IPS-18a (cell line): ENCODE measurements at regions not wholly inside any gene's neighbourhood (a gene's known extent, or its start where the extent isn't known, plus 50 kb on each side); places are given as distances from the start of the nearest gene placed in this dataset.
A peak's percentile ranks its signal among the peaks of the same experiment; 100 is the strongest.
"Not testable (repeated sequence)": the region's sequence is repeated elsewhere in the genome, so short reads cannot be mapped to it uniquely, and the experiment has no call there.

Experiments
- H3K27ac ChIP-seq: one replicate; pipeline ENCODE4 v1.5.1; 2013; ENCODE audit warnings: low read length
- H3K27me3 ChIP-seq: one replicate; pipeline ENCODE4 v1.6.1; 2013; ENCODE audit warnings: mild to moderate bottlenecking, low read length; ENCODE audit not compliant: control insufficient read depth, insufficient read depth
- H3K36me3 ChIP-seq: one replicate; pipeline ENCODE4 v1.6.1; 2013; ENCODE audit warnings: low read depth, low read length; ENCODE audit not compliant: control insufficient read depth
- H3K4me1 ChIP-seq: one replicate; pipeline ENCODE4 v1.6.1; 2013; ENCODE audit warnings: low read depth, low read length; ENCODE audit not compliant: control insufficient read depth
- H3K4me3 ChIP-seq: one replicate; pipeline ENCODE4 v1.5.1; 2013; ENCODE audit warnings: low read length
- H3K9ac ChIP-seq: one replicate; pipeline ENCODE4 v1.6.1; 2013; ENCODE audit warnings: mild to moderate bottlenecking, low read length, moderate library complexity
- H3K9me3 ChIP-seq: one replicate; pipeline ENCODE4 v1.6.1; 2013; ENCODE audit warnings: low read depth, low read length; ENCODE audit not compliant: control insufficient read depth

- Histone ChIP-seq H3K4me1 (peaks cover 63% of the 10 kb centered on the region), H3K9ac (no peak overlapping the region), H3K27ac (no peak overlapping the region), H3K36me3 (no peaks in the 10 kb centered on the region), H3K27me3 (no peaks in the 10 kb centered on the region), H3K9me3 (no peaks in the 10 kb centered on the region), H3K4me3 (no peak overlapping the region)
Measured at GRCh38 chr3:78343221-78343620, 1303.3 kb downstream of the ROBO2 start.

- H3K9me3 ChIP-seq, H3K9ac ChIP-seq, H3K4me3 ChIP-seq, H3K36me3 ChIP-seq, H3K27ac ChIP-seq, H3K27me3 ChIP-seq: not testable (repeated sequence)
- H3K4me1 ChIP-seq = peaks cover 56% of the 10 kb centered on the region
Measured at GRCh38 chr3:78344267-78344666, 1304.4 kb downstream of the ROBO2 start.

GRCh38 chr3:78344918-78345317 is 1305.0 kb downstream of the ROBO2 start:
- H3K27me3 ChIP-seq = no peaks in the 10 kb centered on the region
- H3K27ac ChIP-seq = peak overlapping the region; percentile 73

GRCh38 chr3:78347176-78347575 is 1307.3 kb downstream of the ROBO2 start:
- no peaks in the 10 kb centered on the region for H3K36me3 ChIP-seq
- no peaks in the 10 kb centered on the region for H3K27me3 ChIP-seq
- peaks cover 53% of the 10 kb centered on the region for H3K4me1 ChIP-seq
- H3K9ac ChIP-seq = peak overlapping the region; percentile 49
- no peaks in the 10 kb centered on the region for H3K9me3 ChIP-seq
- peak overlapping the region; percentile 24 for H3K27ac ChIP-seq
- H3K4me3 ChIP-seq = peak overlapping the region; percentile 45

More at GRCh38 chr3:78344918-78345317, 1305.0 kb downstream of the ROBO2 start:
- no peak overlapping the region for H3K4me3 ChIP-seq
- H3K9me3 ChIP-seq = no peaks in the 10 kb centered on the region
- H3K4me1 ChIP-seq = peaks cover 55% of the 10 kb centered on the region
- no peaks in the 10 kb centered on the region for H3K36me3 ChIP-seq
- no peak overlapping the region for H3K9ac ChIP-seq

GRCh38 chr3:78348664-78349063 is 1308.8 kb downstream of the ROBO2 start:
- H3K9me3 ChIP-seq = no peaks in the 10 kb centered on the region
- H3K27ac ChIP-seq = no peak overlapping the region
- H3K9ac ChIP-seq = no peak overlapping the region
- H3K36me3 ChIP-seq = no peaks in the 10 kb centered on the region
- peaks cover 56% of the 10 kb centered on the region for H3K4me1 ChIP-seq
- no peaks in the 10 kb centered on the region for H3K27me3 ChIP-seq
- H3K4me3 ChIP-seq = no peak overlapping the region

GRCh38 chr3:78349571-78349970 is 1309.7 kb downstream of the ROBO2 start:
- Histone ChIP-seq H3K27ac (no peak overlapping the region), H3K27me3 (no peaks in the 10 kb centered on the region)

GRCh38 chr3:78351334-78351733 is 1311.4 kb downstream of the ROBO2 start:
- H3K27me3 ChIP-seq = no peaks in the 10 kb centered on the region
- H3K4me1 ChIP-seq = peaks cover 32% of the 10 kb centered on the region
- H3K9me3 ChIP-seq = no peaks in the 10 kb centered on the region
- no peak overlapping the region for H3K9ac ChIP-seq
- H3K4me3 ChIP-seq = no peak overlapping the region
- H3K27ac ChIP-seq = no peak overlapping the region
- H3K36me3 ChIP-seq = no peaks in the 10 kb centered on the region

More at GRCh38 chr3:78349571-78349970, 1309.7 kb downstream of the ROBO2 start:
- Histone ChIP-seq H3K4me3 (no peak overlapping the region), H3K36me3 (no peaks in the 10 kb centered on the region), H3K9me3 (no peaks in the 10 kb centered on the region), H3K9ac (no peak overlapping the region), H3K4me1 (peaks cover 50% of the 10 kb centered on the region)

GRCh38 chr3:78353231-78353630 is 1313.3 kb downstream of the ROBO2 start:
- no peak overlapping the region for H3K27ac ChIP-seq
- H3K9ac ChIP-seq = no peak overlapping the region
- H3K27me3 ChIP-seq = no peaks in the 10 kb centered on the region
- H3K4me1 ChIP-seq = peaks cover 14% of the 10 kb centered on the region
- no peak overlapping the region for H3K4me3 ChIP-seq
- no peaks in the 10 kb centered on the region for H3K36me3 ChIP-seq
- no peaks in the 10 kb centered on the region for H3K9me3 ChIP-seq

GRCh38 chr3:78360849-78361248 is 1321.0 kb downstream of the ROBO2 start:
- no peaks in the 10 kb centered on the region for H3K27me3 ChIP-seq
- no peaks in the 10 kb centered on the region for H3K4me1 ChIP-seq
- H3K9ac ChIP-seq = no peak overlapping the region
- no peaks in the 10 kb centered on the region for H3K9me3 ChIP-seq
- H3K36me3 ChIP-seq = no peaks in the 10 kb centered on the region
- no peak overlapping the region for H3K4me3 ChIP-seq
- H3K27ac ChIP-seq = no peak overlapping the region

GRCh38 chr3:78368636-78369345 is 1328.9 kb downstream of the ROBO2 start:
- no peaks in the 10 kb centered on the region for H3K4me1 ChIP-seq
- no peaks in the 10 kb centered on the region for H3K9me3 ChIP-seq
- H3K27ac ChIP-seq = no peak overlapping the region
- no peaks in the 10 kb centered on the region for H3K27me3 ChIP-seq
- no peak overlapping the region for H3K9ac ChIP-seq
- no peaks in the 10 kb centered on the region for H3K36me3 ChIP-seq
- H3K4me3 ChIP-seq = no peak overlapping the region

GRCh38 chr3:78390221-78390620 is 1350.3 kb downstream of the ROBO2 start:
- H3K4me1 ChIP-seq = no peaks in the 10 kb centered on the region
- no peak overlapping the region for H3K9ac ChIP-seq
- no peaks in the 10 kb centered on the region for H3K27me3 ChIP-seq
- H3K9me3 ChIP-seq = peaks cover 22% of the 10 kb centered on the region
- H3K4me3 ChIP-seq = no peak overlapping the region
- no peak overlapping the region for H3K27ac ChIP-seq
- no peaks in the 10 kb centered on the region for H3K36me3 ChIP-seq

- Histone ChIP-seq H3K27ac (no peak overlapping the region), H3K36me3 (no peaks in the 10 kb centered on the region), H3K9me3 (no peaks in the 10 kb centered on the region), H3K4me3 (no peak overlapping the region), H3K27me3 (no peaks in the 10 kb centered on the region), H3K9ac (no peak overlapping the region), H3K4me1 (no peaks in the 10 kb centered on the region)
Measured at GRCh38 chr3:78398401-78398800, 1358.5 kb downstream of the ROBO2 start.
